HL-60 (cell line): ENCODE measurements at regions not wholly inside any gene's neighbourhood (a gene's known extent, or its start where the extent isn't known, plus 50 kb on each side); places are given as distances from the start of the nearest gene placed in this dataset.

Source experiments
- DNase-seq, 2 experiments: peaks; one replicate each; pipeline ENCODE4 v3.0.0-alpha.2; 2010 to 2020; ENCODE audit warnings: low read depth in 1 of 2, low spot score in 1 of 2
- H3K27ac ChIP-seq: fragments of 250-450 bp; sonication (Bioruptor Pico); replicated peaks from 2 replicates; pipeline ENCODE4 v1.5.1; 2020; ENCODE audit warnings: mild to moderate bottlenecking, moderate library complexity
- H3K27me3 ChIP-seq: fragments of 250-450 bp; sonication (Bioruptor Pico); 2 replicates; pipeline ENCODE4 v1.5.1; 2021; ENCODE audit warnings: mild to moderate bottlenecking, moderate library complexity; ENCODE audit not compliant: insufficient read depth, poor library complexity, severe bottlenecking
- H3K4me3 ChIP-seq: replicated peaks from 2 replicates; pipeline ENCODE4 v1.5.1; 2011; ENCODE audit warnings: mild to moderate bottlenecking, control low read depth, low read length; ENCODE audit not compliant: insufficient read depth
- GABPA ChIP-seq: IDR thresholded peaks from 2 replicates; pipeline ENCODE4 v1.6.1; 2012; ENCODE audit warnings: low read depth
- POLR2AphosphoS5 ChIP-seq: IDR thresholded peaks from 2 replicates; pipeline ENCODE4 v1.6.1; 2012; ENCODE audit warnings: low read depth
- REST ChIP-seq: IDR thresholded peaks from 2 replicates; pipeline ENCODE4 v1.6.1; 2012; ENCODE audit warnings: low read depth; ENCODE audit not compliant: insufficient replicate concordance
- SPI1 ChIP-seq: IDR thresholded peaks from 2 replicates; pipeline ENCODE4 v1.6.1; 2012; ENCODE audit warnings: low read depth, mild to moderate bottlenecking, borderline replicate concordance
- TF ChIP-seq, protein P1 (sequence below): IDR thresholded peaks from one replicate; pipeline ENCODE4 v1.5.1; 2011; ENCODE audit warnings: low read length, control low read depth, inconsistent platforms; ENCODE audit not compliant: insufficient read depth

- Histone ChIP-seq H3K27ac (no peak overlapping the region), H3K4me3 (no peak overlapping the region), H3K27me3 (no peaks in the 10 kb centered on the region)
- TF ChIP-seq SPI1 (no peak), REST (no peak), GABPA (no peak), POLR2AphosphoS5 (no peak)
- TF ChIP-seq, protein P1, sequence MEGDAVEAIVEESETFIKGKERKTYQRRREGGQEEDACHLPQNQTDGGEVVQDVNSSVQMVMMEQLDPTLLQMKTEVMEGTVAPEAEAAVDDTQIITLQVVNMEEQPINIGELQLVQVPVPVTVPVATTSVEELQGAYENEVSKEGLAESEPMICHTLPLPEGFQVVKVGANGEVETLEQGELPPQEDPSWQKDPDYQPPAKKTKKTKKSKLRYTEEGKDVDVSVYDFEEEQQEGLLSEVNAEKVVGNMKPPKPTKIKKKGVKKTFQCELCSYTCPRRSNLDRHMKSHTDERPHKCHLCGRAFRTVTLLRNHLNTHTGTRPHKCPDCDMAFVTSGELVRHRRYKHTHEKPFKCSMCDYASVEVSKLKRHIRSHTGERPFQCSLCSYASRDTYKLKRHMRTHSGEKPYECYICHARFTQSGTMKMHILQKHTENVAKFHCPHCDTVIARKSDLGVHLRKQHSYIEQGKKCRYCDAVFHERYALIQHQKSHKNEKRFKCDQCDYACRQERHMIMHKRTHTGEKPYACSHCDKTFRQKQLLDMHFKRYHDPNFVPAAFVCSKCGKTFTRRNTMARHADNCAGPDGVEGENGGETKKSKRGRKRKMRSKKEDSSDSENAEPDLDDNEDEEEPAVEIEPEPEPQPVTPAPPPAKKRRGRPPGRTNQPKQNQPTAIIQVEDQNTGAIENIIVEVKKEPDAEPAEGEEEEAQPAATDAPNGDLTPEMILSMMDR: no peak
- no peak for DNase-seq
Measured at GRCh38 chr5:100148239-100148638, 386.9 kb upstream of the FAM174A start.

DNA sequence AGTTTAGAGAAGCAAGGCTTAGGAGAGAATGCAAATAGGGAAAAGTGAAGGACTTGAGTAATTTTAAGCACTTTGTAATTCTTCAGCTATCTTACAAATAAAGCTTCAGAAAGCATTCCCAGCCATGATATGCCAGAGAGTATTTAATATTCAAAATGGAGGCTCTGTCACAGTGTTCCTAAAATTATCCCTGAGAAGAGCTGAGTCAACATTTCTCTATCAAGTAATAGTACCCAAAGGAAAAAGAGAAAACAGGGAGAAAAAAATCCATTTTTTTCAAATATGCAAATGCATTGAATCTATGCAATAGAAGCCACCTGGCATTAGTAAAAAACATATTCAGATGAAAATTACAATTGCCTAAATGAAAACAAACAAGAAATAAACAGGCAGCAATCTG is 392.6 kb upstream of the FAM174A start:
- no peak overlapping the region for H3K27ac ChIP-seq
- DNase-seq: no peak
- TF ChIP-seq GABPA: no peak
- no peak for TF ChIP-seq SPI1
- no peaks in the 10 kb centered on the region for H3K27me3 ChIP-seq
- H3K4me3 ChIP-seq: no peak overlapping the region

GRCh38 chr5:100131161-100131560 is 404.0 kb upstream of the FAM174A start:
- TF ChIP-seq, protein P1: no peak
- no peak for TF ChIP-seq SPI1
- no peak for TF ChIP-seq REST
- TF ChIP-seq POLR2AphosphoS5: no peak
- TF ChIP-seq GABPA: no peak
- H3K4me3 ChIP-seq: no peak overlapping the region
- no peak for DNase-seq

GRCh38 chr5:100130307-100130706 is 404.9 kb upstream of the FAM174A start:
- Histone ChIP-seq H3K27me3 (no peaks in the 10 kb centered on the region), H3K4me3 (no peak overlapping the region), H3K27ac (no peak overlapping the region)
- DNase-seq: no peak
- TF ChIP-seq POLR2AphosphoS5: no peak

More at GRCh38 chr5:100131161-100131560, 404.0 kb upstream of the FAM174A start:
- no peak overlapping the region for H3K27ac ChIP-seq
- H3K27me3 ChIP-seq: no peaks in the 10 kb centered on the region

- Histone ChIP-seq H3K27me3 (no peaks in the 10 kb centered on the region), H3K27ac (no peak overlapping the region), H3K4me3 (no peak overlapping the region)
- DNase-seq: no peak
- TF ChIP-seq, protein P1: no peak
- TF ChIP-seq GABPA (no peak), REST (no peak), SPI1 (no peak), POLR2AphosphoS5 (no peak)
Measured at GRCh38 chr5:100119903-100120302, 415.3 kb upstream of the FAM174A start.
